Activated naive CD4-positive, alpha-beta T cell treated with Interleukin-2 at 50 U/mL for 16 hours (primary cell): ENCODE measurements at regions not wholly inside any gene's neighbourhood (a gene's known extent, or its start where the extent isn't known, plus 50 kb on each side); places are given as distances from the start of the nearest gene placed in this dataset.
"Not testable (repeated sequence)": the region's sequence is repeated elsewhere in the genome, so short reads cannot be mapped to it uniquely, and the experiment has no call there.

ENCODE experiments used
- DNase-seq: peaks from one replicate; pipeline ENCODE4 v3.0.0-alpha.2; 2020

- not testable (repeated sequence) for DNase-seq
Measured at GRCh38 chr20:25774203-25774602, 77.5 kb upstream of the ZNF337 start.

GRCh38 chr20:25772437-25772836, 75.8 kb upstream of the ZNF337 start:
- not testable (repeated sequence) for DNase-seq

- not testable (repeated sequence) for DNase-seq
Measured at GRCh38 chr20:25771818-25772217, 75.2 kb upstream of the ZNF337 start.

GRCh38 chr20:25761596-25761995, 64.9 kb upstream of the ZNF337 start:
- no peak for DNase-seq

- not testable (repeated sequence) for DNase-seq
Measured at GRCh38 chr20:25761046-25761445, 64.4 kb upstream of the ZNF337 start.

- peak; percentile 44 for DNase-seq
Measured at GRCh38 chr20:25750765-25751696, 54.4 kb upstream of the ZNF337 start.

GRCh38 chr20:25750220-25750764, 53.6 kb upstream of the ZNF337 start:
- no peak for DNase-seq

GRCh38 chr20:25749649-25750048, 53.0 kb upstream of the ZNF337 start:
- no peak for DNase-seq
